ENCODE measurements at regions not wholly inside any gene's neighbourhood (a gene's known extent, or its start where the extent isn't known, plus 50 kb on each side); places are given as distances from the start of the nearest gene placed in this dataset.

- DNase-seq (ENCODE audit: low read depth in 4 of 4, low spot score in 3 of 4) = no peak
Observed at GRCh38 chr5:8136271-8136670, 267.3 kb downstream of the MTRR start.

GRCh38 chr5:8137941-8138550, 269.1 kb downstream of the MTRR start:
- DNase-seq (ENCODE audit: low read depth in 4 of 4, low spot score in 3 of 4) = no peak

- DNase-seq (ENCODE audit: low read depth in 4 of 4, low spot score in 3 of 4) = no peak
Observed at GRCh38 chr5:8138884-8139283, 269.9 kb downstream of the MTRR start.

- no peak for DNase-seq (ENCODE audit: low read depth in 4 of 4, low spot score in 3 of 4)
Observed at GRCh38 chr5:8150791-8151190, 281.8 kb downstream of the MTRR start.

DNA sequence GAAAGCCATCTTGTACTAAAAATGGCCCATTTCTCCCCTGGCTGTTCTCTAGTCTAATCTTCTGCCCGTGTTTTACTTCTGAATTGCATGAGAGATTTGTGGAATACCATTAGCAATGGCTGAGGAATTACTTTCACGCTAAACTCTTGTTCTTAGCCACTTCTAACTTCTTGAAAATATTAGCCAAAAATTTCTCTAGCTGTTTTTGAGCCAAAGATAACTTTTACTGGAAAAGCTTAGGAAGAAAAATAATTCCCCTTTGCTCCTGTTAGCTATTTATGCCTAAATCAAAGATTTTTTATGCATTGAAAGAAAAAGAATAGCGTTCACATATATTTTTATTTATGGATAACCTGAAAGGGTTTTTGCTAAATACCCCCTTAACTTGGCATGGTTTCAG, 287.8 kb downstream of the MTRR start:
- no peak for DNase-seq (ENCODE audit: low read depth in 4 of 4, low spot score in 3 of 4)

DNA sequence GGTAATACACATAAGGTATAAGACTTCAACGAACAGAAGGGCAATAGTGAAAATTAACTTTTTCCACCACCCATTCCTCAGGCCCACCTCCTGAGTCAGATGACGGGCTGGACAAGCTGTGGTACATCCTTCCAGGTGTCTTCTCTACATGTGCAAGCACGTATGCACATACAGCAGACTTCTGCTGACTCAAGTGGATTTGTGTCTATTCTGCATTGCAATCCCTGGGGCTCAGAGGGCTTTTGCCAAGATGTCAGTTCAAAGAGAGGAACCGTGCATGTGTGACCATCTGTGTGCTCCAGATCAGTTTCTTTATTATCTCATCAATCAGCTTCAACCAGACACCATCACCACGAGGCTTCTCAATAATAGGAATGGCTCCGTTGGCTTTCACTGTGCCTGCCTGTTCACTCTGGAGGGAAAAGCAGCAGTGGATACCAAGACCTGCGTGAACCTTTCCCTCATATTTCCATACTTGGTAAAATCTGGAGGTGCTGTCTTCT, 288.4 kb downstream of the MTRR start:
- no peak for DNase-seq (ENCODE audit: low read depth in 4 of 4, low spot score in 3 of 4)

GRCh38 chr5:8176101-8176693, 307.2 kb downstream of the MTRR start:
- DNase-seq (ENCODE audit: low read depth in 4 of 4, low spot score in 3 of 4) = no peak

- DNase-seq (ENCODE audit: low read depth in 4 of 4, low spot score in 3 of 4) = no peak
Observed at GRCh38 chr5:8184455-8185063, 315.6 kb downstream of the MTRR start.

DNA sequence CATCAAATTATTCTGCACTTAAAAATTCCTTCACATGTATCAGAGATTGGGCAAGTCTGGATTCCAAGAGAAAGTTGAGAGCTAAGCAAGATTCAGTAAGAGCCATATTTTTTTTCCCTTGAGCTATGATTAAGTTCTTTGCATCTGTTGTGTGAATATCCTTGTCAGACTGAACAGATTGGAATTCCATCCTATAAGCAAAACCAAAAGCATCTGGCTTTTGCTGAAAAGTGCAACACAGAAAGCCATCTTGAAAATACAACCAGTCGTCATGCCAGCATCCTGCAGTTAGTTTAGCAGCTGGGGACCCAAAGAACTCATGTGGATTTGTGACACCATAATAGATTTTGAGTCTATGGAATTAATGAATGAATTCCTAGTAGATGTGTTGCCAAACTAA, 316.9 kb downstream of the MTRR start:
- no peak for DNase-seq (ENCODE audit: low read depth in 4 of 4, low spot score in 3 of 4)

DNA sequence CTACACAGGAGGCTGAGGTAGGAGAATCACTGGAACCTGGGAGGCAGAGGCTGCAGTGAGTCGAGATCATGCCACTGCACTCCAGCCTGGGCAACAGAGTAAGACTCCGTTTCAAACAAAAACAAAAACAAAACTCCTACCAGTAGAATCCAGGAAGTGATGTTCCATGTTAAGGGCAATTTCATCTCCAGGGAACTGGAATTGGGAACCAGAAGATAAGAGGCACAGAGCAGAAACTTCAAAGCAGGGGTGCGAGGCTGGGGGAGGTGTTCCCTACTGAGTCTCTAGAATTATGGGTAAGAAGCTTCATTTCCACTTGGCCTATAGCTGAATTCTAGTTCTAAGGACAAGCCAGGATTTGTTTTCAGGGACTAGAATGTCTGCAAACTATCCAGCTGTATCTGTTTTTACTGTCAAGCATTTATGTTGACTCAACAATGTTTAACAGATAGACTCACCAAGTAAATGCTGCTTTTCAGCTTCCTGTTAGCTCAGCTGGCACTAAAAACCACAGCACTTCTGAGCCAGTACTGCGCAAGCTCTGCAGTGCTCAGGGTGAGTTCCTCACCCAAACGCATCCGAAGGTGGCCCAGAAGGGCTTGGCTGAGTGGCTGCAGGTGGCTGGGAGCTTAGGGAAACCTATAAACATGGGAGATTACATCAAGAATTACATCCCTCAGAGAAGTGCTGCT, 320.1 kb downstream of the MTRR start:
- no peak for DNase-seq (ENCODE audit: low read depth in 4 of 4, low spot score in 3 of 4)

- DNase-seq (ENCODE audit: low read depth in 4 of 4, low spot score in 3 of 4) = no peak
Observed at GRCh38 chr5:8192840-8193239, 323.9 kb downstream of the MTRR start.

DNA sequence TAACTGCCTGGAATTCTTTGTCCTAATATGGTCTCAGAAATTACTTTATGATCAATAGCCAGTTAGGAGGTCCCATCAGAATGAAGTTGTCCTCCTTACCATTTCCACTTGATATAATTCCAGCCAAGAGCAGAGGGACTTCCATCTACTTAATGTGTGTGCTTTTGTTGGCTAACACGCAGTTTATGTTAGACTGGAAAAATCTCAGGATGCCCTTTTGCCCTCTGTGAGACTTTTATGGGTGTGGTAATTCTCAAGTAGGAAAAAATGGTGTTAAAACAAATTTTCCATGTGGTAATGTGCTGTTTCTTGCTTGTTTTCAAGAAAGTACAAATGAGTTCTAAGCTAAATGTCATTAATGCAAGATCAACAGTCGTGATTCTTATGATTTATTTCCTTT, 327.1 kb downstream of the MTRR start:
- DNase-seq (ENCODE audit: low read depth in 4 of 4, low spot score in 3 of 4) = no peak

DNA sequence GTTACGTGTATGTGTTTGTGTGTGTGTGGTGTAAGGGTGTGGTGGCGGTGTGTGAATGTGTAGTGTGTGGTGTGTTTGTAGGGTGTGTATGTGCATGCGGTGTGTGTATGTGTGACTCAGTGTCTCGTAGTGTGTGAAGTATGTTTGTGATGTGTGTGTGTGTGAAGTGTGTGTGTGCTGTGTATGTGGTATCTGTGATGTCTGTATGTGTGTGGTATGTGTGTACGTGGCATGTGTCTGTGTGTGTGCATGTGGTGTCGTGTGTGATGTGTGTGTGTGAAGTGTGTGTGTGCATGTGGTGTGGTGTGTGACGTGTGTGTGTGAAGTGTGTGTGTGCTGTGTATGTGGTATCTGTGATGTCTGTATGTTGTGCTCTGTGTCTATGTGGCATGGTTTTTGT, 339.4 kb downstream of the MTRR start:
- no peak for DNase-seq (ENCODE audit: low read depth in 4 of 4, low spot score in 3 of 4)

DNA sequence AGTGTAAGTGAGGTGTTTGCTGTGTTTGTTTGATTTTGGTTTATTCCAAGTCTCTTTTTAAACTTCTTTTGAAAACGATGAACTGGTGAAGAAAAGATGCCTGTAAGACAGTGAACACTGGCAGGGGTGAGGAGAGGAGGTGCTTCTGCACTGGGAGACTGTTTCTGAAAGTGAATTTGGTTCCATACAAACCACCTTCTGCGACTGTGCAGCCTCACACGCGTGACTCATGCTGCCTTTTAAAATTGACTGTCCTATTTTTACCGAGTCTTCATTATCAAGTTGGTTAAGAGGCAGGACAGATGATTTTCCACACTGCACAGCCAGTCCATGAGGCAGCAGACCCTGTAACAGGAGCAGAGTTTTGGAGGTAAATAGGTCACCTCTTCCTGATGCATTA, 340.6 kb downstream of the MTRR start:
- DNase-seq (ENCODE audit: low read depth in 4 of 4, low spot score in 3 of 4) = no peak

- no peak for DNase-seq (ENCODE audit: low read depth in 4 of 4, low spot score in 3 of 4)
Observed at GRCh38 chr5:8213701-8214240, 344.8 kb downstream of the MTRR start.

- no peak for DNase-seq (ENCODE audit: low read depth in 4 of 4, low spot score in 3 of 4)
Observed at GRCh38 chr5:8216921-8217320, 348.0 kb downstream of the MTRR start.

DNA sequence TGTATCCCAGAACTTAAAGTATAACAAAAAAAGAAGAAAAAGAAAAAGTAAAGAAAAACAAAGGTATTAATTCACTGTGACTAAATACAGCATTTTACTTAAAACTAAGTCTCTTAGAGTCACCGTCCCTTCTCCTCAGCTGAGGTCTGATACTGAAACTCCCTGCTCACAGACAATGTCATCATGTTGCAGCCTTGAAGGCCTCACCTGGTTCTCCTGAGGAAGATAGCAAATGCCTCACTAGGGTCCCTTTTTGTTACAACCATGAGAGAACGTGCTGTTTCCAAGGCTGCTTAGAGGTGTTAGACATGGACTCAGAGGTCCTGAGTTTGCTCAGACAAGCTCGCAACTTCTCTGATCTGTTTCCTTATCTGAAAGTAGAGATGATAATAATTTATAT, 357.2 kb downstream of the MTRR start:
- DNase-seq (ENCODE audit: low read depth in 4 of 4, low spot score in 3 of 4) = no peak

- DNase-seq (ENCODE audit: low read depth in 4 of 4, low spot score in 3 of 4) = no peak
Observed at GRCh38 chr5:8227112-8227511, 358.2 kb downstream of the MTRR start.

DNA sequence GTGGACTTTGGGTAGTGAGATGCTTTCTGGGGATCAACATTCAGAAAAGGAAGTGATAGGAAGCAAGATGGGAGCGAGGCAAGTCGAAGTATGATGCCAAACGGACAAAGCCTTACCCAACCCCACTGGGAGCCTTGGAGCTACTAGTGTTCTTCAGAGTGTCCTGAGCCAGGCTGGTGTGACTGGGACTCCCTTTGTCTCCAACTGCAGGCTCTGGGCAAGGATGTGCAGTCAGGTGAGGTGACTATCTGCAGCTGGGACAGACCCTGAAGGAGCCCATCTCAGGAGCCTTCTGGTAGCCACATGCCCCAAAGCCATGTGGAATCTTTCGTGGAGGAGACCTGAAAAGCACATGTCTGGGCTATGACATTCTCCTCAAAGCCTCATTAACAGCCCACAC, 360.6 kb downstream of the MTRR start:
- DNase-seq (ENCODE audit: low read depth in 4 of 4, low spot score in 3 of 4) = no peak

GRCh38 chr5:8230868-8231267, 361.9 kb downstream of the MTRR start:
- no peak for DNase-seq (ENCODE audit: low read depth in 4 of 4, low spot score in 3 of 4)

DNA sequence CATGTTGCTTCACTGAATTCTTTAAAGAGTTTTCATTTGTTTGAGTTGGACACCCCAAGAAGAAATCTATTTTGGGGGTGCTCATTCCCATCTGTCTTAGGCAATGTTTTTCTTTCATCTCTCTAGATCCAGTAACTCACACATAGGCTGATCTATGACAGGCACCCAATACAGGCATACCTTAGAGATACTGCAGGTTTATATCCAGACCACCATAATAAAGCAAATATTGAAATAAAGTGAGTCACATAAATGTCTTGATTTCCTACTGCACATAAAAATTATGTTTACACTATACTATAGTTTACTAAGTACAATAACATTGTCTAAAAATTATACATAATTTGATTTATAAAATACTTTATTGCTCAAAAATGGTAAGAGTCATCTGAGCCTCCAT, 364.5 kb downstream of the MTRR start:
- no peak for DNase-seq (ENCODE audit: low read depth in 4 of 4, low spot score in 3 of 4)

All from right renal pelvis (tissue), 4 donors.